ENCODE measurements at regions not wholly inside any gene's neighbourhood (a gene's known extent, or its start where the extent isn't known, plus 50 kb on each side); places are given as distances from the start of the nearest gene placed in this dataset.

DNA sequence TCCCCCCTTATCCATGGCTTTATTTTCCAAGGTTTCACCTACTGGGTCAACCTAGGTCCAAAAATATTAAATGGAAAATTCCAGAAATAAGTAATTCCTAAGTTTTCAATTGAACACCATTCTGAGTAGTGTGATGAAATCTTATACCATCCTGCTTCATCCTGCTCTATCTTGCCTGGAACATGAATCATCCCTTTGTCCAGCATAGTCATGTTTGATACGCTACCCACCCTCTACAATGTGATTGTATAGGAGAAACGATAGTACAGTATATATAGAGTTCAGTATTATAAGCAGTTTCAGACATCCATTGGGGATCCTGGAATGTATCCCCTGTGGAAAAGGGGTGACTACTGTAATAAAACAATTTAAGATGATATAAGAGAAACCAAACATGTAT, 62.2 kb downstream of the IFNG start:
- no peak for TF ChIP-seq NFRKB (IDR thresholded peaks at IDR 0.05)
- TF ChIP-seq FOXA1 (IDR thresholded peaks at IDR 0.05): no peak
- no peak for TF ChIP-seq SUZ12 (IDR thresholded peaks at IDR 0.05)
- TF ChIP-seq TARDBP (IDR thresholded peaks at IDR 0.05): no peak
- TF ChIP-seq SP1 (IDR thresholded peaks at IDR 0.05): no peak
- no peak for TF ChIP-seq BHLHE40 (IDR thresholded peaks at IDR 0.05; ENCODE audit: borderline replicate concordance)
- TF ChIP-seq FOXM1 (IDR thresholded peaks at IDR 0.05; ENCODE audit: borderline replicate concordance): no peak
- TF ChIP-seq FOXK2 (IDR thresholded peaks at IDR 0.05): no peak
